HG02938 (cell line): ENCODE measurements at regions not wholly inside any gene's neighbourhood (a gene's known extent, or its start where the extent isn't known, plus 50 kb on each side); places are given as distances from the start of the nearest gene placed in this dataset.

Source experiments
- ATAC-seq: cut with Tn5 transposase; IDR thresholded peaks from one replicate; pipeline ENCODE4 v1.9.1; 2021; ENCODE audit warnings: mild to moderate bottlenecking, moderate library complexity; ENCODE audit not compliant: unreplicated experiment

DNA sequence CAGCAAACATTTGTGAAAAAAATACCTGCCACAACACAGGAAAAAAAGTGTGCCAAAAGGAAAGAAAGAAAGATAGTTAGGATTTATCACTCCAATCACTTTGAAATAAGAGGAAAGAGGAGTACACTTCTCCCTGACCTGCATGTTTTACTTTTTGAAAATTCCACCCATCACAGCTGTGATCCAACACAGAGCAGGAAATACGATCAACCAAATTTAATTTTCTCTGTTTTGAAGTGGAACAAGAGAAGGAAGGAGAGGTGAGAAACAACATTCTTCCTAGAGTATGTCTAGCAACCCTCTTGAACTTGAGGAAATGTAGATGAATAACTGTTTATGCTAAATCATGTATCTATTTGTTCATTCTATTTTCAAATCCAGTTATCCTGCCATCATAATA is 284.7 kb upstream of the SYT1 start:
- no peak for ATAC-seq

DNA sequence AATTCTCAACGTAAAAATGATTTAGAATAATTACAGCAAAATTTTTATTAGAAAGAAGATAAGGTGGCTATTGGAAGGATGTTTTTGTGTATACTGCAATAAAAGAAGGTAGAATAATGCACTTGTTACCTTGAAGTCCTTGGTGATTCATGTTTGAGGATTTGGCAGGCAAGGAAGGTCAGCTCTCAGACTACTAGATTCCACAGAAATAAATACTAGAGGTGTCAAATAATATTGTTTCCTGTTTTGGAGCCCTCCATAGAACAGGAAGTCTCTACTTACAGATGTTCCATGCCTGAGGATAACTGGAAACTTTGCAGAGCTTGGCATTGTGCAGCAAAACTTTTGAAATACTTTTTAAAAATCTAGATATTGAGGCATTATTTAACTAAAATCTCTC is 284.3 kb upstream of the SYT1 start:
- no peak for ATAC-seq

DNA sequence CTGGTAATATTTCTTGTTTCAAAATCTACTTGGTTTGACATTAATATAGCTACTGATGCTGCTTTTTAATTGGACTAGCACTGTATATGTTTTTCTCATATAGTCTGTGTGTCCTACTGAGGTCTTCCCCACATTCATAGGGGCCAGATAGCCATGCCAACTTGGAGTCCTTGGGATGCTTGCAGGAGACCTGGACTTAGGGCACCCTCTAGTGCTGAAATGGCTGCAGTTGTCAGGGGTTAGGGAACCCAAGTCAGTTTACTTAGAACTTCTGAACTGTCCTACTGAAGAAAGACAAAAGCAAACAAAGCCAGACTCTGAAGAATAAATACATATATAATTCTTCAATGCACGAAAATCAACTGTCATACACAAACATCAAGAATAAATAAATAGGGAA is 279.9 kb upstream of the SYT1 start:
- no peak for ATAC-seq

DNA sequence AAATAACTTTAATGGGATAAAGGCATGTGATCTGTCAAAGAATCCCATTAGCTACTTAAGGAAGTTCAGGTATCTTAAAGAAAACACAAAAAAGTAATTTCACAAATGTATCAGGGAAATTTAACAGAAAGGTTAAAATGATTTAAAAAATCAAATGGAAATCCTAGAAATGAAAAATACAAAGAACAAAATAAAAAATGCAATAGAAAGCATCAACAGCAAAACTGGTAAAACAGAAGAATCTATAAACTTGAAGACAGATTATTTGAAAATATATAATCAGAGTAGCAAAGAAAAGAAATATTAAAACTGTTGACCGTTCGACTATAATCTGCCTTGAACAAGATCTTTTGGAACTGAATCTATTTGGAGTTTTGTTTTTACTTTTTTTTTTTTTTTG is 279.4 kb upstream of the SYT1 start:
- ATAC-seq: no peak

DNA sequence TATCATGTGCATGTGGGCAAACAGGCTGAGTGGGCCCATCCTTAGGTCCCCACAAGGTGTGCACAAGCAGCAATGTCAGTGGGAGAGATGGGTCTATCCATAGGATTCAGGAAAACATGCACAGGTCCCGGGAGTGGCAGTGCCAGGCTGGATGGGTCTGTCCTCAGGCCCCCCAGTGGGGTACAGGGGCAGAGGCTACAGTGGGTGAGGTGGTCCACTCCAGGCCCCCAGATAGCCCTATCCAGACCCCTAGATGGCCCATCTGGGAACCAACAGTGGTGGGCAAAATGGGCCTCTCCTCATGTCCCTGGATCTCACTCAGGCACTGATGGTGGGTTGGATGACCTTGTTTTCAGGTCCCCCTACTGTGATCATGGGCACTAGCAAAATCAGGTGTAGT is 277.8 kb upstream of the SYT1 start:
- ATAC-seq: no peak

DNA sequence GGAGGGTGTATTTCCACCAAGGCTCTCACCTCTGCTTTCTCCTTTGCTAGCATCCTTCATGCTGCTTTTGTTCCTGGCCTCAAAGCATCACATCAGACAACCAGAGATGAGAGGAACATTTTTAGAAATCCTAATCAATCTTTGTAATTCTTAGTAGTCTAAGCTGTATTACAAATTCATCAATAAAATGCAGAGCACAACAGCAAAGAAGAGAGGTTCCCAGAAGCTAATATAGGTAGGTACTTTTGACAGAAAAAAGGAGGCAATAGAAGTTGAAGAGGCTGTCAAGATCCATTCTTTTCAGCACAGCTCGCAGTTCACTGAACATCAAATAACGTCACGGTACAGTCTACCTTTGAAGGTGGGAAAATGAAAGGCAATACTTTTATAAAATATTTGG is 265.2 kb upstream of the SYT1 start:
- ATAC-seq: no peak

DNA sequence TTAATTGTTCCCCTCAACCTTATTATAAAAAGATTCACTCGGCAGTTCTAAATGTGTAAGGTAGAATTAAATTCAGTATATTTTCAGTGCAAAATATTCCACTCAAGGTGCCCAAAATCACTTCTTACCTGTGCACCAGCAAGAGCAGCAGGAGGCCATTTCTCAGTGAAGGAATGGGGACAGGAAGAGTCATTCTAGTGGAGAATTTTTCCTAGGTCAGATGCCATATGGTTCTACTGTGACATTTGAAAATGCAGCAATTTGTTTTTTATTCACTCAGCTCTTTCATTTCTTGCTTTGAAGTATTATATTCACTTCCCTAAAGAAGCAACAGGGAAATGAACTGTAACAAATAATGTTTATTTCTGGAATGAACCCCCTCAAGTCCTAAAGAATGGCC is 264.0 kb upstream of the SYT1 start:
- no peak for ATAC-seq

DNA sequence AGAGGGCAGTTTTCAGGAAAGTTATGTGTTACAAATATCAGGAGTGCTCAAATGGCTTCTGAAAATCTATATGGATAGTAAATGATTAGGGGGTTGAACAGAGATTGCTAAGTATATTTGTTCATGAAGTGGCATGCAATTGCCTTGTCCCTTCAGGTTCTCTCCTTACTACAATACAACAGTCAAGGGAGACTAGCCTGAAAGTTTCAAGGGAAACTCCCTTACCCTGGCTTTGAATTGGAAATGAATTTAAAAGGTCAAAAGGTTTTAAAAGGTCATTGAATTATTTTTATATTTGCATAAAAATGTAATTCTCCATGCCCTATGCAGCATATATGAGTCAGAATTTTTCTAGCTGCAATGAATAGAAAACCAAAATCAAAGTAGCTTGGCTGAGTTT is 253.1 kb upstream of the SYT1 start:
- no peak for ATAC-seq

DNA sequence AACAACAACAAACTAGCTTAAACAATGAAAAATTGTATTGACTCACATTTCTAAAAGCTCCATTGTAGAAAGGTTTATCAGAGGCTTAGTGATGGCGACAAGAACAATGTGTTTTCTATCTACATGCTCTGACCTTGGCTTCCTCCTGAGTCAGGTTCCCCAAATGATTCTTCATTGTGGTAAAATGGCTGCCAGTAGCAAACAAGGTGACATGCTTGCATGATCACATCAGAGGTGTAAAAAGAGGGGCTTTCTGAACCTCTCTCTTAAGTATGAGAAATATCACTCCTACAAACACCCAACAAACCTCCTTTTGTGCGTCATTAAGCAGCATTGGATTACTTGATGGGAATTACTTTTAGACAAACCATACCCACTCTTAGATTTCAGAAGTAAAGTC is 252.4 kb upstream of the SYT1 start:
- no peak for ATAC-seq

DNA sequence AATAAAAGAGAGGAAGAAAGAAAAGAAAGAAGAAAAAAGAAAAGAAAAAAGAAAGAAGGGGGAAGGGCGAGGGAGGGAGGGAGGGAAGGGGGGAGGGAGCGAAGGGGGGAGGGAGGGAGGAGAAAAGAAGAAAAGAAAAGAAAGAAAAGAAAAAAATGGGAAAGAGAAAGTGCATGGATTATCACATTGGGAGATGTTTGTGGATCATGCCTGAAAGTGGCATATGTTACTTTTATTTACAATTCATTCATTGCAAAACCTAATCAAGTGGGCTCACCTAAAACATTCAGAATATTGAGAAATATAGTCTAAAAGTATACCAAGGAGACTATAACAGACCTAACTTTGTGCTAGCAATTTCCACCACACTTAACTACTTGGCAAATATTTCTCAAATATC is 246.9 kb upstream of the SYT1 start:
- no peak for ATAC-seq

DNA sequence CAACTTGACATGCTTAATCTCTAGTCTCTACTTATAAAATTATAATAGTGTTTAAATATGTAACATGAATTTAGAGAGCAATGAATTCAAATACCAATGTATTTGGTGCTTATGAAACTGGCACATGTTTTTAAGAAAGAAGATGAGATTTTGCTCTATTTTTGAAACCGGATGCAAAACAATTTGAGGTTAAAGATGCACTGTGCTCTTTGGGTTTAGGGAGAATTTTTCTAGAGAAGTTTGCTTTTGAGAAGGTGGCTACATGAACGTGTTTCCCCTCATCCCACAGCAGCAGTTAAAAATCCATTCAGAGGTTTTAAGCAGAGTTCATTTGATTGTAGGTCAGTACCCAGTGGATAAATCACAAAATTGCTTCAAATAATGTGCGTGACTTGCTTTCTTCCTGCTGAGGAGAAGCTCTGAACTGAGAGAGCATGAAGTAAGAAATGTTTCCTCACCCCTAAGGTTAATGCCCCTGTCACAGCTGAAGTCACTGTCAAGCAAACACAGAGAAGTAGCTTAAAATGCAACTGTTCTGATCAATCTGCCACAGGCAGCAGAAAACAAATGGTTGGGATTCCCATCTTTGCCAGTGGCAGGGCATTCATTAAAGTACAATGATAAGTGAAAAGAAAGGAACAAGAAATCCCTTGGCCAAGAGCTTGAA is 241.9 kb upstream of the SYT1 start:
- ATAC-seq: no peak

DNA sequence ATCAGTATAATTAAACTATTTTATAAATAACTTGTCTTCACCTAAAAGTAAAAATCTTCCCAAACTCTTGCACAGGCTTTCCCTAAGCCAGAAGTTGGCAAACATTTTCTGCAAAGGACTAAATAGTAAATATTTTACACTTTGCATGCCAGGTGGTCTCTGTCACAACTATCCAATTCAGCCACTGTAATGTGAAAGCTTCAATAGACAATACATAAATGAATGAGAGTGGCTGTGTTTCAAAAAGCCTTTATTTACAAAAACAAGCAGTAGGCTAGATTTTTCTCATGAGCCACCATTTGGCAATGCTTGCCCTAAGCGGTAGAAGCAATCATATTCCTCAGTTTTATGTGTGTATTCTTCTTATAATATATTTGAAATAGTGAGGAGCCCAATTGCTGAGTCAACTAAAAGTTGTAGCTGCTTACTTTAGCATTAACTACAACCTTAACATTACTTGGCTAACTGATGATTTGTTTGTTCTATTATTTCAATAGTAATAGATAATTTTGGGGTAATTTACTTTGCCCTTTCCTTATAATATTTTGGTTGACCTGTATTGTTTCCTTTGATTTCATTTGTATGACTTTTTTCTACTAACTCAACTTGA is 236.0 kb upstream of the SYT1 start:
- ATAC-seq: no peak

DNA sequence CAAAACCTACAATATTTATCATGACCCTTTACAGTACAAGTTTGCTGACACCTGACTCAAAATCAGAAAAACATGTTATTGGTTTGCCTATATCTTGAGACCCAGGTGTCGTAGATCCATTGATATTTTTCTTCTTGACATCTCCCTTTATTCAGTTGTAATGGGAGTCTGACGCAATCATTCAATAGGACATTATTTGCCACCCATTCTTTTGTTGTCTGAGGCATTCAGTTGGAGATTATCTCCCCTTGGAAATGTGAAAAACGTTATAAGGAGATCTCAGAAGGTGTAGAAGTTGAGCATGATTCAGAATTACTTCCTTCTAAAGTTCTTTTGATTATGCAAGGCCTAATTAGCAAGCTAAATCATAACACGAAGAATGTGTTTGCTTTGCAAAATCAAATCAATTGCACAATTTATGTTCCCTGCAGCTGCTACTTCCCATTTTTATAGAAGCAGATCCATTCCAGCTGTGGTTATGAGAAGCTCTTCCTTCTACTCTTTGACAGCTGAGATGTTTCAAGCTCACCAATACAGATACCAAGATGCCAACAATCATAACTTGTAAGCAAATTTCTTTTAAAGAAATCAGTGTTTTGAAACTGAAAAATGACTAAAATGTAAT is 228.2 kb upstream of the SYT1 start:
- ATAC-seq: no peak

DNA sequence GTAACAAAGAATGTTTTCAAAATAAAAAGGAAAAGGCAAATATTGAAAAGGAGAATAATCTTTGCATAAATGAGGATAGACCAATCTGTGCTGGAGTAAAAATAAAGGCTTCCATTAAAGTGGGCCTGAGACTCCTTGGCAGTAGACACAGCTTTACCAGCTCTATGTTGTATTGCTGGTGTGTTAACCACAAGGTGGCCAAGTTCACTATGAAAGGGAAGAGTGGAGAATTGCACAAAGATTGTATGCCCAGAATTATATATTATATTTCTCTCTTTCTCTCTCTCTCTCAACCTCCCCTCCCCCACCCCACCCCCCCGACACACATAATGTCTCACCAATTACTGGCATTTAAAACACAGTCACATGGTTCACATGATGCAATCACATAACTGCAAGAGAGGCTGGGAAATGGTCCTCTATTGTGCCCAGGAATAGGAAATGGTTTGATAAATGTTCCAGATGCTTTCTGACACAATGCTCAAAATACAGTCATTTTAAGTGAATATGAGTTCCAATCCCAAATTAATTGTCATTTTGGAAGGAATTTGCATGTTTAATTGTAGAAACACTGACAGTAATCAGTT is 222.6 kb upstream of the SYT1 start:
- no peak for ATAC-seq

DNA sequence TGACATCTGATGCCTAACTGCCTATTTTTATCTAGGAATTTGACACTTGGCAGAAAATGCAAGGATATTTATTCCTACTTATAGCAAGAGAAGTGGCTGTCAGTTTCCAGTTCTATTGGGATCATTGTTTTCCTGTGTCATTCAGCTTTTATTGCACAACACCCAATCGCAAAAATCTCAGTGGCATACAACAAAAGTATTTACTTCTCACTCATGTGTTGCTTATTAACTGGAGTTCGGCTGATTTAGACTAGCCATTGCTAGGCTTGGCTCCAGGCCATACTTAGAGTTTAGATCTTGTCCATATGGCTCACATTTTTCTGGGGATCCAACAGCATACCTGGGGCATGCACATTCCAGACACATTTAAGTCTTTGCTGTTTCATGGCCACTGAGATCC is 218.6 kb upstream of the SYT1 start:
- no peak for ATAC-seq

DNA sequence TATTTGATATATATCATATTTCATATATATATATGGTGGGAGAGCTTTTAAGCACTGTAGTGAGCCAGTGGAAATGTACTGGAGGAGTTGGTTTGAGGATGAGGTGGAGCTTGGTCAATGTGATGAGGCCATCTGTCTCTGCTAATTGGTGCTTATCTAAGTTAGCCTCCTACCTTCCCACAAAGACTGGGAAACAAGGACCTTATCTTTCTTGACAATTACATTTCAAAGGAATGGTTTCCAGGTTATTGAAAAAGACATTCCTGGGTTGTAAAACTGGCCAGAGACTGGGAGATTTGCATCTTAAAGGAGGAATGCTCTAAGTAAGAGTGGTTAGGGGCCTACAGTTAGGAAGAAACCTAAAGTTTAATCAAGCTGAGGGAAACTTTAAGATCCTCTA is 212.8 kb upstream of the SYT1 start:
- ATAC-seq: no peak

DNA sequence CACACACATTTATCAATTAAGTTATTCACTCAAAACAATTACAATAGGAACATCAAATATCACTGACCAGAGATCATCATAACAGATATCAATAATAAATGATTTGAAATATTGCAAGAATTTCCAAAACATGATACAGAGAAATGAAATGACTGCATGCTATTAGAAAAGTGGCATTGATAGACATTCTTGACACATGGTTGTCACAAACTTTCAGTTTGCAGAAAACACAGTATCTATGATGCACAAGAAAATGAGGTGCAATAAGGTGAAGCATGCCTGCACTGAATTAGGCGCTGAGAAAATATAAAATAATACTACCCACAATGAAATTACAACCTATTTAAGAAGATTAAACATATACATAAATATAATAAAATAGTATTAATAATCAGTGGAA is 198.0 kb upstream of the SYT1 start:
- ATAC-seq: no peak

DNA sequence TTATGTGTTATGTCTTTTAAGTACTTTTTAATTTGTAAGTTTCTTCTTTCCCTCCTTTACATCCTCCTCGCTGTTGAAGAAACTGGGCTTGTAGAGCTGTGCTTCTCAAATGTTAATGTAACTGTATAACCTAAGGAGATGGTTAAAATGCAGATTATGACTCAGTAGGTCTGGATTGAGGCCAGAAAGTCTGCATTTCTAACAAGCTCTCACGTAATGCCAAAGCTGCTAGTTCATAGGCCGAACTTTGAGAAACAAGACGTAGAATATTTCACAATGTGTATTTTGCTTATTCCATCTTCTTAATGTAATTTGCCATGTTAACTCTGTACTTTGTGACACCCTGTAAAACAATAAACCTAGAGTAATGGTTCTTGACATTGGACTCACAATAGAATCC is 193.3 kb upstream of the SYT1 start:
- ATAC-seq: no peak

DNA sequence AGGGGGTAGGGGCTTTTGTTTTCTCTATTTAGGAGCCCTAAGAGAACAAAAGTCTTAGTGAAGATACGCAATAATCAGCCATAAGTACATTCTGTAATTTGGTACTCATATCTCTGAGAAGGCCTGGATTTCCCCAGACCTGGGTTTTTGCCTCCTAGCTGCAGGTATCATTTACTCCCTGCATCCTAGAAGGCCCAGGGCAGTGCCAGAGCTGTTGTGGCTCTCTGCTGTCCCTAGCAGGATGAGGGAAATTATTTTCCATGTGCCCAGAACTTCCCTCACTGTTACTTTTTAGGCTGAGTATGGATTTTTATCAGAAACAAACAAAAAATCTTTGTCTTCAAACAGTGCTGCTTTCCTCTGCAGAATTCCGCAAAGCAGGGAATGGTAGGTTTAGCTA is 192.5 kb upstream of the SYT1 start:
- no peak for ATAC-seq

DNA sequence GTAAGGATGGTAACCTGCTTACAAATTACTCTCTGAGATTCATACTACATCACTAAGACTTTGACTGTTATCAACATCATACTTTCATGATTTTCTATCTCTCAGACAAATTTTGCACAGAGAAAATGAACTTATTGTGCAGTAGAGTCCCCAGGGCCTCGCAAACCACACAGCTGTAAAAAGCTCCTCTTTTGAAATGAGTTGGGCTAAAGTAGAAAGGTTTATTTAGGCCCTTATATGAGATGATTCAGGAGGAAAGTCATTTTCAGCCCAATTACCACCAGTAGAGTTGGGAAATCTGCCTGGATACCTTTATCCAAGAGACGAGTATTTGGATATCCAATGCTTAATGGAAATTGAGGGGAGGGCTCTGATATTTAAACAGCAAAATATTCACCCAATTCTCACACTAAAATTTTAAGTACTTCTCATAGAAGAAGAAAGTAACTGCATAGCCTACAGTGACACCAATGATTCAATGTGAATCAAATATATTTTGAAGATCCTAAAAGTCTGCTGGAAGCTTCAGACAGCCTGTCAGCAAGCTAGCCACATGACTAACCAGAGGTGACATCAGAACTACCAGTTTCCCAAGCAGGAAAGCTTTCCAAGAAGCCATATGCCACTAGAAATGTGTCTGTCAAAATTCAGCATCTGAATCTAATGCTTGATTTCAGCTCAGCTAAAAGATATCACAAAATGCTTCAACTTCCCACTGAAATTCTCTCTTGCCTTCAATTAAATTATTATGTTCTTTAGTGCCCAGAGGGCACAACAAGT is 190.1 kb upstream of the SYT1 start:
- no peak for ATAC-seq

DNA sequence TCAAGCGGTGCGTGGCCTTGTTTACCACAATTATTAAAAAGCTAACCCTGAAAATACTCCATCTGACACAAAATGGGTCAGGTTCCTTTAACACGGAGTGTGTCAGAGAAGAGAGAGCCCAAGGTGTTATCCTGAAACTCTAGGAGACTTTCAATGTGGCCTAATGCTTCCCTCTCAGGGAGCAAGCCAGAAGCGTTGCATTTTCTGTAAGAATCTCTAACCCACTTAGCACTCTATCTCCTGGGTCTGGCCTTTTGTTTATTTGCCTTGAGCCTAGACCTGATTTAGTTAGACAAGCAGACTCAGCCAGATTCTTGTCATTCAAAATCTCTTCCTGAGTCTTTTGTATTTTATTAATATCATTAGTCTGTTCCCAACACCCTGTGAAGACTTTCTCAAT is 184.0 kb upstream of the SYT1 start:
- ATAC-seq: no peak

DNA sequence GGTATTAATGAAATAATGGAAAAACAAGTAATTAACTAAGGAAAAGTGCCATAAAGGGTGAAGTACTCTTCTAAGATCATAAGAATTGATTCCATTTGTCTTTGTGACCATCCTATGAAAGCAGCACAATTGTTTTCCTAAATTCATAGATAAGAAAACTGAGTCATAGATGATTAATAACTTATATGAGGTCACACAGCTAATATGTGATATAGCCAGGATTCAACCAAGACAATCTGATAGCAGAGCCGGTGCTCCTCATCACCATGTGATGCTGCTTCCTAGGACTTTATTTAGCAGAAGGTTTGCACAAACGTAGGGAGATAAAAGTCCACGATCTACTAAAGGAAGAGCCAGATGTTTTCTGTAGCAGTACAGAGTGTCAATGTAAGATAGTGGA is 181.5 kb upstream of the SYT1 start:
- no peak for ATAC-seq
